Upper lobe of left lung (tissue), 4 donors: ENCODE measurements at regions not wholly inside any gene's neighbourhood (a gene's known extent, or its start where the extent isn't known, plus 50 kb on each side); places are given as distances from the start of the nearest gene placed in this dataset.

Source experiments
- POLR2A ChIP-seq, 4 donors: fragments of 450-650 bp; IDR thresholded peaks; one replicate each; pipeline ENCODE4 v1.5.1; 2016 to 2017; ENCODE audit warnings: antibody characterized with exemption in 4 of 4, mild to moderate bottlenecking in 2 of 4
- POLR2AphosphoS5 ChIP-seq, 2 donors: sonication (generic); formaldehyde crosslinking; IDR thresholded peaks; one replicate each; pipeline ENCODE4 v1.5.1; 2017; ENCODE audit warnings: antibody characterized with exemption in 2 of 2

GRCh38 chr20:7038029-7038428 is 270.5 kb downstream of the BMP2 start:
- TF ChIP-seq POLR2A (IDR thresholded peaks at IDR 0.05) (no peak), POLR2AphosphoS5 (IDR thresholded peaks at IDR 0.05) (no peak)
